ENCODE measurements at regions not wholly inside any gene's neighbourhood (a gene's known extent, or its start where the extent isn't known, plus 50 kb on each side); places are given as distances from the start of the nearest gene placed in this dataset.

DNA sequence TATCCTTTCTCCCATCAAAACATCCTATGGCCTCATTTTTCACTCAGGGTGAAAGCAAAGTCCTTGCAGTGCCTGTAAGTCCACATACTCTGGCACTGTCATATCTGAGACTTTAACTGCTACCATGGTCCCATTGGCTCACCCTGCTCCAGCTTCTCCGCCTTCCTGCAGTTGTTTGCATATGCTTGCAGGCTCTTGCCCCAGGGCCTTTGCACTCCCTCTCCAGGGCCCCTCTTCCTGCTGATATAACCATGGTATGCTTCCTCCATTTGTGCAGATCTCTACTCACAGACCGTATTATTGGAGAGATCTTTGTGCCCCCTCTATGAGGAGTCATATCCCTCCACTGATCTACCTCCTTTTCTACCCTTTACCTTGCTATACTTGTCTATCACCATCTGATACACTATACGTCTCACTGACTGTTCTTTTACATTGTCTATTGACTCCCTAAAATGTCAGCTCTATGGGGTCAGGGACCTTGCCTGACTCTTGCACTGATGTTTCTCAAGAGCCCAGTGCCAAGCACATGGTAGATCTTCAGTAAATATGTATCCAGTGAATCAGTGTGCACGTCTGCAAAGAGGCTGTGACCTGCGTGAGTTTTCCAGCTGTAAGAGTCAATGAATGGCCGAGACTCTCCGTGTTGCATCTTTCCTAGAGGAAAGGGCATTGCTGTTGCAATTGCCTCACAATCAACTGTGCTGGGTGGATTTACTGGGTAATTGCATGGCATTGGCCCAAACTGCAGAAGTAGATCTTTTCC lies 81.7 kb upstream of the CPEB4 start (continued):
- TF ChIP-seq, protein P1, sequence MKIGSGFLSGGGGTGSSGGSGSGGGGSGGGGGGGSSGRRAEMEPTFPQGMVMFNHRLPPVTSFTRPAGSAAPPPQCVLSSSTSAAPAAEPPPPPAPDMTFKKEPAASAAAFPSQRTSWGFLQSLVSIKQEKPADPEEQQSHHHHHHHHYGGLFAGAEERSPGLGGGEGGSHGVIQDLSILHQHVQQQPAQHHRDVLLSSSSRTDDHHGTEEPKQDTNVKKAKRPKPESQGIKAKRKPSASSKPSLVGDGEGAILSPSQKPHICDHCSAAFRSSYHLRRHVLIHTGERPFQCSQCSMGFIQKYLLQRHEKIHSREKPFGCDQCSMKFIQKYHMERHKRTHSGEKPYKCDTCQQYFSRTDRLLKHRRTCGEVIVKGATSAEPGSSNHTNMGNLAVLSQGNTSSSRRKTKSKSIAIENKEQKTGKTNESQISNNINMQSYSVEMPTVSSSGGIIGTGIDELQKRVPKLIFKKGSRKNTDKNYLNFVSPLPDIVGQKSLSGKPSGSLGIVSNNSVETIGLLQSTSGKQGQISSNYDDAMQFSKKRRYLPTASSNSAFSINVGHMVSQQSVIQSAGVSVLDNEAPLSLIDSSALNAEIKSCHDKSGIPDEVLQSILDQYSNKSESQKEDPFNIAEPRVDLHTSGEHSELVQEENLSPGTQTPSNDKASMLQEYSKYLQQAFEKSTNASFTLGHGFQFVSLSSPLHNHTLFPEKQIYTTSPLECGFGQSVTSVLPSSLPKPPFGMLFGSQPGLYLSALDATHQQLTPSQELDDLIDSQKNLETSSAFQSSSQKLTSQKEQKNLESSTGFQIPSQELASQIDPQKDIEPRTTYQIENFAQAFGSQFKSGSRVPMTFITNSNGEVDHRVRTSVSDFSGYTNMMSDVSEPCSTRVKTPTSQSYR (CRISPR knock-in tag; IDR thresholded peaks at IDR 0.05; ENCODE audit: borderline replicate concordance): peak; percentile 24; the same call in 1 of the 2 replicates
- TF ChIP-seq ASH2L (IDR thresholded peaks at IDR 0.05; ENCODE audit: insufficient read length, low read depth, low read length) (peak; percentile 61), TGIF2 (CRISPR knock-in tag; IDR thresholded peaks at IDR 0.05) (no peak), AHR (CRISPR knock-in tag; IDR thresholded peaks at IDR 0.05) (no peak), PAX8 (CRISPR knock-in tag; IDR thresholded peaks at IDR 0.05; ENCODE audit: borderline replicate concordance) (no peak), FOXP1 (IDR thresholded peaks at IDR 0.05) (no peak), FOXP1 (CRISPR knock-in tag; IDR thresholded peaks at IDR 0.05) (peak; percentile 87), ESRRA (CRISPR knock-in tag; IDR thresholded peaks at IDR 0.05; ENCODE audit: low read depth) (peak; percentile 52; the same call in 1 of the 2 replicates), SALL1 (CRISPR knock-in tag; IDR thresholded peaks at IDR 0.05) (peak; percentile 92), ARNT2 (CRISPR knock-in tag; IDR thresholded peaks at IDR 0.05; ENCODE audit: low read depth) (0 out of 2 replicates have a peak, but pooled peaks have one; percentile 42), KLF11 (CRISPR knock-in tag; IDR thresholded peaks at IDR 0.05) (no peak), ZNF335 (CRISPR knock-in tag; IDR thresholded peaks at IDR 0.05) (0 out of 2 replicates have a peak, but pooled peaks have one; percentile 32)
- TF ChIP-seq, protein P2, sequence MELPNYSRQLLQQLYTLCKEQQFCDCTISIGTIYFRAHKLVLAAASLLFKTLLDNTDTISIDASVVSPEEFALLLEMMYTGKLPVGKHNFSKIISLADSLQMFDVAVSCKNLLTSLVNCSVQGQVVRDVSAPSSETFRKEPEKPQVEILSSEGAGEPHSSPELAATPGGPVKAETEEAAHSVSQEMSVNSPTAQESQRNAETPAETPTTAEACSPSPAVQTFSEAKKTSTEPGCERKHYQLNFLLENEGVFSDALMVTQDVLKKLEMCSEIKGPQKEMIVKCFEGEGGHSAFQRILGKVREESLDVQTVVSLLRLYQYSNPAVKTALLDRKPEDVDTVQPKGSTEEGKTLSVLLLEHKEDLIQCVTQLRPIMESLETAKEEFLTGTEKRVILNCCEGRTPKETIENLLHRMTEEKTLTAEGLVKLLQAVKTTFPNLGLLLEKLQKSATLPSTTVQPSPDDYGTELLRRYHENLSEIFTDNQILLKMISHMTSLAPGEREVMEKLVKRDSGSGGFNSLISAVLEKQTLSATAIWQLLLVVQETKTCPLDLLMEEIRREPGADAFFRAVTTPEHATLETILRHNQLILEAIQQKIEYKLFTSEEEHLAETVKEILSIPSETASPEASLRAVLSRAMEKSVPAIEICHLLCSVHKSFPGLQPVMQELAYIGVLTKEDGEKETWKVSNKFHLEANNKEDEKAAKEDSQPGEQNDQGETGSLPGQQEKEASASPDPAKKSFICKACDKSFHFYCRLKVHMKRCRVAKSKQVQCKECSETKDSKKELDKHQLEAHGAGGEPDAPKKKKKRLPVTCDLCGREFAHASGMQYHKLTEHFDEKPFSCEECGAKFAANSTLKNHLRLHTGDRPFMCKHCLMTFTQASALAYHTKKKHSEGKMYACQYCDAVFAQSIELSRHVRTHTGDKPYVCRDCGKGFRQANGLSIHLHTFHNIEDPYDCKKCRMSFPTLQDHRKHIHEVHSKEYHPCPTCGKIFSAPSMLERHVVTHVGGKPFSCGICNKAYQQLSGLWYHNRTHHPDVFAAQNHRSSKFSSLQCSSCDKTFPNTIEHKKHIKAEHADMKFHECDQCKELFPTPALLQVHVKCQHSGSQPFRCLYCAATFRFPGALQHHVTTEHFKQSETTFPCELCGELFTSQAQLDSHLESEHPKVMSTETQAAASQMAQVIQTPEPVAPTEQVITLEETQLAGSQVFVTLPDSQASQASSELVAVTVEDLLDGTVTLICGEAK (IDR thresholded peaks at IDR 0.05): no peak
- TF ChIP-seq, protein P2 (CRISPR knock-in tag; IDR thresholded peaks at IDR 0.05): peak; percentile 53; the same call in 1 of the 2 replicates
- TF ChIP-seq, protein P3, sequence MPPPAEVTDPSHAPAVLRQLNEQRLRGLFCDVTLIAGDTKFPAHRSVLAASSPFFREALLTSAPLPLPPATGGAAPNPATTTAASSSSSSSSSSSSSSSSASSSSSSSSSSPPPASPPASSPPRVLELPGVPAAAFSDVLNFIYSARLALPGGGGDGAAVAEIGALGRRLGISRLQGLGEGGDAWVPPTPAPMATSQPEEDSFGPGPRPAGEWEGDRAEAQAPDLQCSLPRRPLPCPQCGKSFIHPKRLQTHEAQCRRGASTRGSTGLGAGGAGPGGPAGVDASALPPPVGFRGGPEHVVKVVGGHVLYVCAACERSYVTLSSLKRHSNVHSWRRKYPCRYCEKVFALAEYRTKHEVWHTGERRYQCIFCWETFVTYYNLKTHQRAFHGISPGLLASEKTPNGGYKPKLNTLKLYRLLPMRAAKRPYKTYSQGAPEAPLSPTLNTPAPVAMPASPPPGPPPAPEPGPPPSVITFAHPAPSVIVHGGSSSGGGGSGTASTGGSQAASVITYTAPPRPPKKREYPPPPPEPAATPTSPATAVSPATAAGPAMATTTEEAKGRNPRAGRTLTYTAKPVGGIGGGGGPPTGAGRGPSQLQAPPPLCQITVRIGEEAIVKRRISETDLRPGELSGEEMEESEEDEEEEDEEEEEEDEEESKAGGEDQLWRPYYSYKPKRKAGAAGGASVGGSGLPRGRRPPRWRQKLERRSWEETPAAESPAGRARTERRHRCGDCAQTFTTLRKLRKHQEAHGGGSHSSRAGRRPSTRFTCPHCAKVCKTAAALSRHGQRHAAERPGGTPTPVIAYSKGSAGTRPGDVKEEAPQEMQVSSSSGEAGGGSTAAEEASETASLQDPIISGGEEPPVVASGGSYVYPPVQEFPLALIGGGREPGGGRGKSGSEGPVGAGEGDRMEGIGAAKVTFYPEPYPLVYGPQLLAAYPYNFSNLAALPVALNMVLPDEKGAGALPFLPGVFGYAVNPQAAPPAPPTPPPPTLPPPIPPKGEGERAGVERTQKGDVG (CRISPR knock-in tag; IDR thresholded peaks at IDR 0.05; ENCODE audit: borderline replicate concordance): 0 out of 2 replicates have a peak, but pooled peaks have one; percentile 30

Data from HepG2 (cell line).